SK-N-SH (cell line): ENCODE measurements at regions not wholly inside any gene's neighbourhood (a gene's known extent, or its start where the extent isn't known, plus 50 kb on each side); places are given as distances from the start of the nearest gene placed in this dataset.

Experiments used
- CTCF ChIA-PET: fragments of 300-600, 350-600 bp; formaldehyde crosslinking; extraction: SDS; loops from one replicate; lab custom pipeline; 2021; lab: Yijun Ruan, JAX
- POLR2A ChIA-PET: fragments of 350-600 bp; sonication (Branson Sonifier 250); formaldehyde crosslinking; extraction: SDS; loops from one replicate; lab custom pipeline; 2020; ENCODE audit warnings: antibody characterized with exemption, inconsistent platforms; lab: Yijun Ruan, JAX
- DNase-seq: peaks from one replicate; pipeline ENCODE4 v3.0.0; 2012
- H2AFZ ChIP-seq: fragments of 200-600 bp; sonication (generic); 2 replicates; pipeline ENCODE4 v1.8.1; 2016; ENCODE audit warnings: antibody characterized with exemption, mild to moderate bottlenecking, low read depth
- H3F3A ChIP-seq: fragments of 200-600 bp; sonication (generic); replicated peaks from 2 replicates; pipeline ENCODE3; 2016; ENCODE audit warnings: antibody characterized with exemption, mild to moderate bottlenecking; ENCODE audit not compliant: insufficient read depth
- H3K27ac ChIP-seq, 2 experiments: fragments of 200-500 bp in 1 of 2; fragments of 200-600 bp in 1 of 2; sonication (Bioruptor generic) in 1 of 2; sonication (generic), shearing (Covaris generic) in 1 of 2; 2 replicates each; pipeline versions ENCODE4 v1.5.1 to v1.6.1; 2014 to 2016; ENCODE audit warnings: low read depth in 2 of 2, inconsistent platforms in 1 of 2, low read length in 1 of 2, mild to moderate bottlenecking in 1 of 2, mixed read lengths in 1 of 2
- H3K27me3 ChIP-seq: fragments of 200-600 bp; sonication (generic), shearing (Covaris generic); 2 replicates; pipeline ENCODE4 v1.6.1; 2016; ENCODE audit warnings: mixed run types; ENCODE audit not compliant: insufficient read depth
- H3K36me3 ChIP-seq, 2 experiments: fragments of 200-500 bp in 1 of 2; fragments of 200-600 bp in 1 of 2; sonication (Bioruptor generic) in 1 of 2; sonication (generic) in 1 of 2; replicated peaks in 1 of 2; 2 replicates each; pipeline versions ENCODE3 to v1.5.1; 2014 to 2016; ENCODE audit warnings: low read length in 1 of 2, mild to moderate bottlenecking in 1 of 2; ENCODE audit not compliant: insufficient read depth in 2 of 2, control insufficient read depth in 1 of 2
- H3K4me1 ChIP-seq, 2 experiments: fragments of 200-500 bp in 1 of 2; fragments of 200-600 bp in 1 of 2; sonication (Bioruptor generic) in 1 of 2; sonication (generic), shearing (Covaris generic) in 1 of 2; 2 replicates each; pipeline versions ENCODE4 v1.5.1 to v1.6.1; 2014 to 2016; ENCODE audit warnings: low read depth in 1 of 2, low read length in 1 of 2, mixed run types in 1 of 2; ENCODE audit not compliant: insufficient read depth in 2 of 2, control insufficient read depth in 1 of 2
- H3K4me2 ChIP-seq: fragments of 200-600 bp; sonication (generic), shearing (Covaris generic); 2 replicates; pipeline ENCODE4 v1.6.1; 2017; ENCODE audit warnings: mixed run types
- H3K4me3 ChIP-seq, 2 experiments: fragments of 200-500 bp in 1 of 2; fragments of 200-600 bp in 1 of 2; sonication (Bioruptor generic) in 1 of 2; sonication (generic), shearing (Covaris generic) in 1 of 2; 2 replicates each; pipeline versions ENCODE4 v1.5.1 to v1.8.1; 2014 to 2016; ENCODE audit warnings: low read depth in 2 of 2, inconsistent platforms in 1 of 2, low read length in 1 of 2, mild to moderate bottlenecking in 1 of 2, mixed read lengths in 1 of 2, moderate library complexity in 1 of 2
- H3K79me2 ChIP-seq: fragments of 200-600 bp; sonication (generic); 2 replicates; pipeline ENCODE4 v1.8.1; 2017; ENCODE audit warnings: mild to moderate bottlenecking; ENCODE audit not compliant: insufficient read depth
- H3K9ac ChIP-seq: fragments of 200-600 bp; sonication (generic); 2 replicates; pipeline ENCODE4 v1.6.1; 2017; ENCODE audit warnings: mixed run types
- H3K9me2 ChIP-seq: fragments of 200-600 bp; sonication (generic); 2 replicates; pipeline ENCODE4 v1.6.1; 2017; ENCODE audit warnings: mixed run types
- H3K9me3 ChIP-seq: fragments of 200-600 bp; sonication (generic); 2 replicates; pipeline ENCODE4 v1.6.1; 2017; ENCODE audit warnings: mixed run types, mild to moderate bottlenecking, moderate library complexity
- H4K20me1 ChIP-seq: fragments of 200-600 bp; sonication (generic); 2 replicates; pipeline ENCODE4 v1.6.1; 2017; ENCODE audit warnings: mild to moderate bottlenecking, mixed run types; ENCODE audit not compliant: insufficient read depth
- CHD2 ChIP-seq: fragments of 150-350 bp; IDR thresholded peaks from 2 replicates; pipeline ENCODE4 v1.6.1; 2018; ENCODE audit warnings: low read length; ENCODE audit not compliant: partially characterized antibody
- ELF1 ChIP-seq: IDR thresholded peaks from 2 replicates; pipeline ENCODE4 v1.4.0; 2012
- EP300 ChIP-seq, 2 experiments: IDR thresholded peaks; 2 replicates each; pipeline versions ENCODE4 v1.4.0 to v1.6.1; 2012; ENCODE audit warnings: borderline replicate concordance in 1 of 2, low read depth in 1 of 2, low read length in 1 of 2
- FOXM1 ChIP-seq: IDR thresholded peaks from 2 replicates; pipeline ENCODE4 v1.4.0; 2012; ENCODE audit warnings: low read depth, mild to moderate bottlenecking
- GABPA ChIP-seq: IDR thresholded peaks from 2 replicates; pipeline ENCODE4 v1.4.0; 2012; ENCODE audit warnings: low read depth, mild to moderate bottlenecking
- GATA2 ChIP-seq: sonication (generic); formaldehyde crosslinking; IDR thresholded peaks from 2 replicates; pipeline ENCODE4 v1.5.0; 2020; ENCODE audit warnings: mild to moderate bottlenecking, missing genetic modification reagents
- JUND ChIP-seq: IDR thresholded peaks from 2 replicates; pipeline ENCODE4 v1.4.0; 2012
- MXI1 ChIP-seq: IDR thresholded peaks from 2 replicates; pipeline ENCODE4 v1.6.1; 2012; ENCODE audit warnings: mild to moderate bottlenecking, low read depth, low read length, improper control_type of control experiment
- RAD21 ChIP-seq: IDR thresholded peaks from 2 replicates; pipeline ENCODE4 v1.6.1; 2012; ENCODE audit warnings: mild to moderate bottlenecking, low read length
- SIN3A ChIP-seq: IDR thresholded peaks from 2 replicates; pipeline ENCODE4 v1.6.1; 2012; ENCODE audit warnings: low read depth, mild to moderate bottlenecking, low read length, moderate library complexity, borderline replicate concordance
- SMC3 ChIP-seq: IDR thresholded peaks from 2 replicates; pipeline ENCODE4 v1.6.1; 2012; ENCODE audit warnings: low read depth, low read length, improper control_type of control experiment
- TEAD4 ChIP-seq: IDR thresholded peaks from 2 replicates; pipeline ENCODE4 v1.4.0; 2012; ENCODE audit warnings: mild to moderate bottlenecking, borderline replicate concordance; ENCODE audit not compliant: insufficient read depth
- YY1 ChIP-seq: IDR thresholded peaks from 2 replicates; pipeline ENCODE4 v1.4.0; 2012; ENCODE audit warnings: low read depth, mild to moderate bottlenecking
- whole genome bisulfite sequencing: methylation state at CpG from one replicate; pipeline ENCODE4 v1.1.6; 2017; ENCODE audit warnings: low lambda C conversion rate; 5-methylcytosine and 5-hydroxymethylcytosine counted together
- TF ChIP-seq, protein P1 (sequence below): IDR thresholded peaks from 2 replicates; pipeline ENCODE4 v1.4.0; 2012; ENCODE audit warnings: low read depth, borderline replicate concordance
- TF ChIP-seq, protein P2 (sequence below): IDR thresholded peaks from 2 replicates; pipeline ENCODE4; 2012
- TF ChIP-seq, protein P3 (sequence below): IDR thresholded peaks from 2 replicates; pipeline ENCODE4 v1.4.0; 2012; ENCODE audit warnings: low read depth, borderline replicate concordance
- TF ChIP-seq, protein P4 (sequence below): fragments of 150-350 bp; IDR thresholded peaks from 2 replicates; pipeline ENCODE4 v1.6.1; 2017; ENCODE audit warnings: antibody characterized with exemption, low read length, low read depth, borderline replicate concordance
- TF ChIP-seq, protein P5 (sequence below): fragments of 150-350 bp; IDR thresholded peaks from 2 replicates; pipeline ENCODE4 v1.6.1; 2016; ENCODE audit warnings: mild to moderate bottlenecking, low read depth, low read length

DNA sequence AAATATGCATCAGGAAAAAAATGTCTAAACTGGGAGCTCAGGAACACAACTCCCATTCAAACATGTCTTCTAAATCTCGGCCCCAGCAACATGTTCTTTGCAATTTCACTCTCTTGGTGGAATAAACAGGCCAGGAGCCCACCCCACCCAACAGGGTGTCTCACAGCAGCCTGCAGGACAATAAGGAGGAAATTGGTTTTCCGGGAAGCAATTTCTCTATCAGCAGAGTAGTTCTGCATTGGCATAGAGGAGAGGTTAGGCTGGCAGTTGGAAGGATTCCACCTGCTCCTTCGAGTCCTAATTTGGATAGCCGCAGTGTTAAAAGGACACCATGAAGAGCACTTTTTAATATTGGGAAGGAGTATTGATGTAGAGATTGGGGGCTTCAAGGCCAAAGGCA, 55.9 kb upstream of the BARX2 start:
- no peaks in the 10 kb centered on the region for H3K27me3 ChIP-seq
- 72% methylated on average over 4 of the region's 4 CpGs for WGBS
- POLR2A ChIA-PET: no interaction called here
- no peaks in the 10 kb centered on the region for H3K9me3 ChIP-seq
- peaks cover 0 to 6% of the 10 kb centered on the region in 2 experiments; a peak in 1 of 4 replicates for H3K4me1 ChIP-seq
- H3K27ac ChIP-seq: no peak overlapping the region
- H3K4me2 ChIP-seq: no peak overlapping the region
- CTCF ChIA-PET: interaction anchor here (1.2 to 5.4 kb wide), 4 partner anchors 12 to 434 kb away, joined by 3 to 28 read pairs (median 6); no protein-coding TSS in a partner anchor
- no peak overlapping the region for H3K9ac ChIP-seq
- no peaks in the 10 kb centered on the region for H3F3A ChIP-seq
- no peaks in the 10 kb centered on the region for H3K79me2 ChIP-seq
- H3K4me3 ChIP-seq: no peak overlapping the region
- H3K9me2 ChIP-seq: no peaks in the 10 kb centered on the region
- H4K20me1 ChIP-seq: no peaks in the 10 kb centered on the region
- no peaks in the 10 kb centered on the region for H3K36me3 ChIP-seq
- H2AFZ ChIP-seq: no peak overlapping the region
- TF ChIP-seq CHD2 (no peak), FOXM1 (no peak), JUND (no peak), EP300 (IDR thresholded peaks at IDR 0.05; ENCODE audit: borderline replicate concordance in 1 of 2, low read depth in 1 of 2, low read length in 1 of 2) (no peak), GABPA (no peak)
- TF ChIP-seq, protein P1, sequence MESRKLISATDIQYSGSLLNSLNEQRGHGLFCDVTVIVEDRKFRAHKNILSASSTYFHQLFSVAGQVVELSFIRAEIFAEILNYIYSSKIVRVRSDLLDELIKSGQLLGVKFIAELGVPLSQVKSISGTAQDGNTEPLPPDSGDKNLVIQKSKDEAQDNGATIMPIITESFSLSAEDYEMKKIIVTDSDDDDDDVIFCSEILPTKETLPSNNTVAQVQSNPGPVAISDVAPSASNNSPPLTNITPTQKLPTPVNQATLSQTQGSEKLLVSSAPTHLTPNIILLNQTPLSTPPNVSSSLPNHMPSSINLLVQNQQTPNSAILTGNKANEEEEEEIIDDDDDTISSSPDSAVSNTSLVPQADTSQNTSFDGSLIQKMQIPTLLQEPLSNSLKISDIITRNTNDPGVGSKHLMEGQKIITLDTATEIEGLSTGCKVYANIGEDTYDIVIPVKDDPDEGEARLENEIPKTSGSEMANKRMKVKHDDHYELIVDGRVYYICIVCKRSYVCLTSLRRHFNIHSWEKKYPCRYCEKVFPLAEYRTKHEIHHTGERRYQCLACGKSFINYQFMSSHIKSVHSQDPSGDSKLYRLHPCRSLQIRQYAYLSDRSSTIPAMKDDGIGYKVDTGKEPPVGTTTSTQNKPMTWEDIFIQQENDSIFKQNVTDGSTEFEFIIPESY: no peak
- TF ChIP-seq, protein P2, sequence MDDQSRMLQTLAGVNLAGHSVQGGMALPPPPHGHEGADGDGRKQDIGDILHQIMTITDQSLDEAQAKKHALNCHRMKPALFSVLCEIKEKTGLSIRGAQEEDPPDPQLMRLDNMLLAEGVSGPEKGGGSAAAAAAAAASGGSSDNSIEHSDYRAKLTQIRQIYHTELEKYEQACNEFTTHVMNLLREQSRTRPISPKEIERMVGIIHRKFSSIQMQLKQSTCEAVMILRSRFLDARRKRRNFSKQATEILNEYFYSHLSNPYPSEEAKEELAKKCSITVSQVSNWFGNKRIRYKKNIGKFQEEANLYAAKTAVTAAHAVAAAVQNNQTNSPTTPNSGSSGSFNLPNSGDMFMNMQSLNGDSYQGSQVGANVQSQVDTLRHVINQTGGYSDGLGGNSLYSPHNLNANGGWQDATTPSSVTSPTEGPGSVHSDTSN: no peak
- TF ChIP-seq, protein P3, sequence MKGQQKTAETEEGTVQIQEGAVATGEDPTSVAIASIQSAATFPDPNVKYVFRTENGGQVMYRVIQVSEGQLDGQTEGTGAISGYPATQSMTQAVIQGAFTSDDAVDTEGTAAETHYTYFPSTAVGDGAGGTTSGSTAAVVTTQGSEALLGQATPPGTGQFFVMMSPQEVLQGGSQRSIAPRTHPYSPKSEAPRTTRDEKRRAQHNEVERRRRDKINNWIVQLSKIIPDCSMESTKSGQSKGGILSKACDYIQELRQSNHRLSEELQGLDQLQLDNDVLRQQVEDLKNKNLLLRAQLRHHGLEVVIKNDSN: no peak
- TF ChIP-seq, protein P4, sequence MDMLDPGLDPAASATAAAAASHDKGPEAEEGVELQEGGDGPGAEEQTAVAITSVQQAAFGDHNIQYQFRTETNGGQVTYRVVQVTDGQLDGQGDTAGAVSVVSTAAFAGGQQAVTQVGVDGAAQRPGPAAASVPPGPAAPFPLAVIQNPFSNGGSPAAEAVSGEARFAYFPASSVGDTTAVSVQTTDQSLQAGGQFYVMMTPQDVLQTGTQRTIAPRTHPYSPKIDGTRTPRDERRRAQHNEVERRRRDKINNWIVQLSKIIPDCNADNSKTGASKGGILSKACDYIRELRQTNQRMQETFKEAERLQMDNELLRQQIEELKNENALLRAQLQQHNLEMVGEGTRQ: no peak
- DNase-seq: no peak

DNA sequence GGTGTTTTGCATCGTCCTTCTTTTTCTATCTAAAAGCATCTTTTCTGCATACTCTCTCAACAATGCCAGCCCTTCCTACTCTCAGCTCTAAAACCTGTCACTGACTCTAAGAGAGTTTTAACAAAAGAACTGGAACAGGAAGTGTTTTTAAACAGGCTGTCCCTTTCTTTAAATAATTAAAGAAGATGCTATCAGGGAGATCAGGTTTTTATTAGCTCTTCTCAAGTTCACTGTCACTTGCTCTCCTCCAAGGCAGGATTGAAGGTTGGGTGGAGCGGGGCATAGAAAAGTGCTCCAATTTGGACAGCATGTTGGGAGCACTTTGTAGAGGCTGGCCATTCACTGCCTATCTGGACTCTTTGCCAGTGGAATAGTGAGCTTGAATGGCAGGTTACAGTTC, 56.4 kb upstream of the BARX2 start:
- H3K36me3 ChIP-seq: no peaks in the 10 kb centered on the region
- H3K79me2 ChIP-seq: no peaks in the 10 kb centered on the region
- CTCF ChIA-PET: interaction anchor here (0.6 to 5.4 kb wide), 6 partner anchors 9 to 363 kb away, joined by 3 to 28 read pairs (median 5); no protein-coding TSS in a partner anchor
- H3K27ac ChIP-seq: no peak overlapping the region
- WGBS: 82% methylated on average over 2 of the region's 2 CpGs
- TF ChIP-seq TEAD4 (no peak), SMC3 (no peak), GATA2 (CRISPR knock-in tag) (no peak), CHD2 (no peak), ELF1 (no peak), SIN3A (no peak), YY1 (no peak), RAD21 (no peak), EP300 (IDR thresholded peaks at IDR 0.05; ENCODE audit: borderline replicate concordance in 1 of 2, low read depth in 1 of 2, low read length in 1 of 2) (no peak), FOXM1 (no peak), MXI1 (no peak)
- TF ChIP-seq, protein P5, sequence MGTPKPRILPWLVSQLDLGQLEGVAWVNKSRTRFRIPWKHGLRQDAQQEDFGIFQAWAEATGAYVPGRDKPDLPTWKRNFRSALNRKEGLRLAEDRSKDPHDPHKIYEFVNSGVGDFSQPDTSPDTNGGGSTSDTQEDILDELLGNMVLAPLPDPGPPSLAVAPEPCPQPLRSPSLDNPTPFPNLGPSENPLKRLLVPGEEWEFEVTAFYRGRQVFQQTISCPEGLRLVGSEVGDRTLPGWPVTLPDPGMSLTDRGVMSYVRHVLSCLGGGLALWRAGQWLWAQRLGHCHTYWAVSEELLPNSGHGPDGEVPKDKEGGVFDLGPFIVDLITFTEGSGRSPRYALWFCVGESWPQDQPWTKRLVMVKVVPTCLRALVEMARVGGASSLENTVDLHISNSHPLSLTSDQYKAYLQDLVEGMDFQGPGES: no peak
- TF ChIP-seq, protein P4: no peak
- H3K27me3 ChIP-seq: no peaks in the 10 kb centered on the region
- POLR2A ChIA-PET: no interaction called here
- H3K4me1 ChIP-seq: peaks cover 0 to 6% of the 10 kb centered on the region in 2 experiments; a peak in 1 of 4 replicates
- H2AFZ ChIP-seq: no peak overlapping the region
- H3K9me2 ChIP-seq: no peaks in the 10 kb centered on the region
- no peak overlapping the region for H3K9ac ChIP-seq
- no peaks in the 10 kb centered on the region for H3K9me3 ChIP-seq
- no peak overlapping the region for H3K4me3 ChIP-seq
- no peak overlapping the region for H3K4me2 ChIP-seq
- no peaks in the 10 kb centered on the region for H4K20me1 ChIP-seq
- no peak for DNase-seq
- H3F3A ChIP-seq: no peaks in the 10 kb centered on the region
